ENCODE measurements at regions not wholly inside any gene's neighbourhood (a gene's known extent, or its start where the extent isn't known, plus 50 kb on each side); places are given as distances from the start of the nearest gene placed in this dataset.

GRCh38 chr5:174409971-174410370 lies 314.4 kb upstream of the MSX2 start:
- no peak for TF ChIP-seq CTCF (IDR thresholded peaks at IDR 0.05; ENCODE audit: insufficient read depth, low read depth, low read length)
- no peak overlapping the region for H3K4me3 ChIP-seq (ENCODE audit: low read depth, low read length)
- DNase-seq (ENCODE audit: low read depth) = no peak

GRCh38 chr5:174410716-174411478 lies 313.5 kb upstream of the MSX2 start:
- H3K4me3 ChIP-seq (ENCODE audit: low read depth, low read length) = no peak overlapping the region
- TF ChIP-seq CTCF (IDR thresholded peaks at IDR 0.05; ENCODE audit: insufficient read depth, low read depth, low read length) = no peak
- no peak for DNase-seq (ENCODE audit: low read depth)

GRCh38 chr5:174411479-174411819 lies 312.9 kb upstream of the MSX2 start:
- no peak overlapping the region for H3K4me3 ChIP-seq (ENCODE audit: low read depth, low read length)
- no peak for DNase-seq (ENCODE audit: low read depth)
- no peak for TF ChIP-seq CTCF (IDR thresholded peaks at IDR 0.05; ENCODE audit: insufficient read depth, low read depth, low read length)

GRCh38 chr5:174412374-174412773 lies 312.0 kb upstream of the MSX2 start:
- no peak for TF ChIP-seq CTCF (IDR thresholded peaks at IDR 0.05; ENCODE audit: insufficient read depth, low read depth, low read length)
- DNase-seq (ENCODE audit: low read depth) = no peak
- H3K4me3 ChIP-seq (ENCODE audit: low read depth, low read length) = no peak overlapping the region

GRCh38 chr5:174412941-174413340 lies 311.4 kb upstream of the MSX2 start:
- no peak for DNase-seq (ENCODE audit: low read depth)

GRCh38 chr5:174413567-174414314 lies 310.6 kb upstream of the MSX2 start:
- H3K4me3 ChIP-seq (ENCODE audit: low read depth, low read length) = no peak overlapping the region
- no peak for TF ChIP-seq CTCF (IDR thresholded peaks at IDR 0.05; ENCODE audit: insufficient read depth, low read depth, low read length)
- DNase-seq (ENCODE audit: low read depth) = peak; percentile 64

More at GRCh38 chr5:174412941-174413340, 311.4 kb upstream of the MSX2 start:
- no peak overlapping the region for H3K4me3 ChIP-seq (ENCODE audit: low read depth, low read length)
- TF ChIP-seq CTCF (IDR thresholded peaks at IDR 0.05; ENCODE audit: insufficient read depth, low read depth, low read length) = no peak
